ENCODE measurements at regions not wholly inside any gene's neighbourhood (a gene's known extent, or its start where the extent isn't known, plus 50 kb on each side); places are given as distances from the start of the nearest gene placed in this dataset.

DNA sequence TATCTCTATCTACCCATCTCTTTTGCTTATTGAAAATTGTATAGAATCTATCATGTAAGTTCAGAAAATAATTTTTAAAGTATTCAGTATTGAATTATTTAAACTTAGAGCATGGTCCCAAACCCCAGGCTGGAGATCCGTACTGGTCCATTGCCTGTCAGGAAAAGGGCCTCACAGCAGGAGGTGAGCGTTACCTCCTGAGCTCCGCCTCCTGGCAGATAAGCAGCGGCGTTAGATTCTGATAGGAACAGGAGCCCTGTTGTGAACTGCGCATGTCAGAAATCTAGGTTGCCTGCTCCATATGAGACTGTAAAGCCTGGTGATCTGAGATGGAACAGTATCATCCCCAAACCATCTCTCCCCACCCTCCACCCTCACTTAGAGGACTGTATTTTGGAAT, 266.0 kb upstream of the CNTNAP2 start:
- Histone ChIP-seq H3K27ac (ENCODE audit: low read depth, low read length, poor library complexity, severe bottlenecking) (no peak overlapping the region), H3K4me3 (ENCODE audit: low read depth, low read length, poor library complexity, severe bottlenecking) (no peak overlapping the region), H2AFZ (ENCODE audit: low read length) (no peak overlapping the region), H3K79me2 (ENCODE audit: insufficient read depth, low read depth, low read length) (no peaks in the 10 kb centered on the region), H3K9me2 (ENCODE audit: insufficient read depth, low read length) (no peaks in the 10 kb centered on the region), H3K4me1 (ENCODE audit: insufficient read depth, low read length, poor library complexity, severe bottlenecking) (peaks cover 18% of the 10 kb centered on the region), H3K9me3 (ENCODE audit: low read length) (peaks cover 18% of the 10 kb centered on the region; the same call in 1 of the 2 replicates), H3K4me2 (ENCODE audit: low read length) (no peak overlapping the region), H4K20me1 (ENCODE audit: insufficient read depth, low read length) (no peaks in the 10 kb centered on the region), H3K36me3 (ENCODE audit: insufficient read depth, low read length) (no peaks in the 10 kb centered on the region; the same call in 1 of the 2 replicates)
- intact Hi-C loops (cut with micrococcal nuclease; ENCODE audit: unreplicated experiment): no loop called here
- no TSS peak for BruUV-seq (replicated peaks)
- TF ChIP-seq EZH2phosphoT487 (IDR thresholded peaks at IDR 0.05; ENCODE audit: borderline replicate concordance, low read depth, low read length): no peak
- TF ChIP-seq CTCF (conservative IDR thresholded peaks at IDR 0.05; ENCODE audit: low read length): no peak
- no peak for DNase-seq (ENCODE audit: low spot score)
- ChIA-PET CTCF (ENCODE audit: unreplicated experiment) (no interaction called here), POLR2A (interaction anchor here (0.5 to 1.5 kb wide), 3 partner anchors 8 to 495 kb away, joined by 3 to 4 read pairs (median 4); no protein-coding TSS in a partner anchor)

GRCh38 chr7:145848691-145849090, 267.9 kb upstream of the CNTNAP2 start:
- Histone ChIP-seq H3K9me3 (ENCODE audit: low read length) (peaks cover 15% of the 10 kb centered on the region; the same call in 1 of the 2 replicates), H3K4me1 (ENCODE audit: insufficient read depth, low read length, poor library complexity, severe bottlenecking) (peaks cover 38% of the 10 kb centered on the region), H3K27ac (ENCODE audit: low read depth, low read length, poor library complexity, severe bottlenecking) (no peak overlapping the region), H3K9me2 (ENCODE audit: insufficient read depth, low read length) (no peaks in the 10 kb centered on the region), H4K20me1 (ENCODE audit: insufficient read depth, low read length) (no peaks in the 10 kb centered on the region), H3K36me3 (ENCODE audit: insufficient read depth, low read length) (no peaks in the 10 kb centered on the region; the same call in 1 of the 2 replicates), H3K4me3 (ENCODE audit: low read depth, low read length, poor library complexity, severe bottlenecking) (no peak overlapping the region), H3K4me2 (ENCODE audit: low read length) (no peak overlapping the region), H3K79me2 (ENCODE audit: insufficient read depth, low read depth, low read length) (no peaks in the 10 kb centered on the region), H2AFZ (ENCODE audit: low read length) (no peak overlapping the region; the same call in 1 of the 2 replicates)
- TF ChIP-seq CTCF (conservative IDR thresholded peaks at IDR 0.05; ENCODE audit: low read length) (peak; percentile 85), EZH2phosphoT487 (IDR thresholded peaks at IDR 0.05; ENCODE audit: borderline replicate concordance, low read depth, low read length) (no peak)
- intact Hi-C loops (cut with micrococcal nuclease; ENCODE audit: unreplicated experiment): loop anchor here (2.0 to 10.0 kb wide), 4 partner anchors 154 to 814 kb away; no protein-coding TSS in a partner anchor
- no TSS peak for BruUV-seq (replicated peaks)
- POLR2A ChIA-PET: interaction anchor here (0.7 to 1.6 kb wide), 4 partner anchors 15 to 241 kb away, joined by 3 to 7 read pairs (median 4); no protein-coding TSS in a partner anchor
- peak; percentile 69 for DNase-seq (ENCODE audit: low spot score)
- CTCF ChIA-PET (ENCODE audit: unreplicated experiment): no interaction called here

DNA sequence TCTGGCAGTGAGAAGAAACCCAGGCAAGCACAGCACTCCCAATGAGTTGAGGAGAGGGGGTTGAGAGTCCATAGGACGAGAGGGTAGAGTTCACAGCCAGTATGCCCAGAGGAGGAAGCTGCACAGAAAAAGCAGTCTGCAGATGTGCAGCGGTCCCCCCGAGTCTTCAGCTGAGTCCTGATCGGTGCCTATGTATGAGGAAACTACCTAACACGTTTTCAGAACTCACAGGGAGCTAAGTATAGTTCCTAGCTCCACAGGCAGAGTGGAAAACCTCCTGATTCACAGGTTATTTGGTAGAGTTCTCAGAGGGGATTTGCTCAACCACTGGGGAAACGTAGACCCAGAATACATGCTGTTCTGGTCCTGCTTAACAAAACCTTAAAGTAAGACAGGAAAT, 271.3 kb upstream of the CNTNAP2 start:
- ChIA-PET POLR2A (interaction anchor here (0.6 to 2.3 kb wide), 21 partner anchors 8 to 1009 kb away, joined by 3 to 14 read pairs (median 4); partner anchors contain the start of gene TPK1), CTCF (ENCODE audit: unreplicated experiment) (interaction anchor here (0.7 to 1.3 kb wide), 2 partner anchors 9 to 13 kb away, joined by 3 to 6 read pairs; no protein-coding TSS in a partner anchor)
- no peaks in the 10 kb centered on the region for H4K20me1 ChIP-seq (ENCODE audit: insufficient read depth, low read length)
- H3K4me1 ChIP-seq (ENCODE audit: insufficient read depth, low read length, poor library complexity, severe bottlenecking): peaks cover 47% of the 10 kb centered on the region
- H2AFZ ChIP-seq (ENCODE audit: low read length): peak overlapping the region; percentile 91
- H3K36me3 ChIP-seq (ENCODE audit: insufficient read depth, low read length): no peaks in the 10 kb centered on the region; the same call in 1 of the 2 replicates
- H3K9me2 ChIP-seq (ENCODE audit: insufficient read depth, low read length): no peaks in the 10 kb centered on the region
- TF ChIP-seq EZH2phosphoT487 (IDR thresholded peaks at IDR 0.05; ENCODE audit: borderline replicate concordance, low read depth, low read length): no peak
- TF ChIP-seq CTCF (conservative IDR thresholded peaks at IDR 0.05; ENCODE audit: low read length): no peak
- H3K79me2 ChIP-seq (ENCODE audit: insufficient read depth, low read depth, low read length): no peaks in the 10 kb centered on the region
- BruUV-seq (replicated peaks): no TSS peak
- intact Hi-C loops (cut with micrococcal nuclease; ENCODE audit: unreplicated experiment): loop anchor here (2.0 to 10.0 kb wide), 4 partner anchors 111 to 811 kb away; no protein-coding TSS in a partner anchor
- DNase-seq (ENCODE audit: low spot score): peak; percentile 85
- peak overlapping the region; percentile 96 for H3K27ac ChIP-seq (ENCODE audit: low read depth, low read length, poor library complexity, severe bottlenecking)
- peaks cover 4% of the 10 kb centered on the region; the same call in 1 of the 2 replicates for H3K9me3 ChIP-seq (ENCODE audit: low read length)
- H3K4me3 ChIP-seq (ENCODE audit: low read depth, low read length, poor library complexity, severe bottlenecking): peak overlapping the region; percentile 61
- peak overlapping the region; percentile 86 for H3K4me2 ChIP-seq (ENCODE audit: low read length)

Measured in OCI-LY7 (cell line).